ENCODE measurements at regions not wholly inside any gene's neighbourhood (a gene's known extent, or its start where the extent isn't known, plus 50 kb on each side); places are given as distances from the start of the nearest gene placed in this dataset.
"Not testable (repeated sequence)": the region's sequence is repeated elsewhere in the genome, so short reads cannot be mapped to it uniquely, and the experiment has no call there.

DNA sequence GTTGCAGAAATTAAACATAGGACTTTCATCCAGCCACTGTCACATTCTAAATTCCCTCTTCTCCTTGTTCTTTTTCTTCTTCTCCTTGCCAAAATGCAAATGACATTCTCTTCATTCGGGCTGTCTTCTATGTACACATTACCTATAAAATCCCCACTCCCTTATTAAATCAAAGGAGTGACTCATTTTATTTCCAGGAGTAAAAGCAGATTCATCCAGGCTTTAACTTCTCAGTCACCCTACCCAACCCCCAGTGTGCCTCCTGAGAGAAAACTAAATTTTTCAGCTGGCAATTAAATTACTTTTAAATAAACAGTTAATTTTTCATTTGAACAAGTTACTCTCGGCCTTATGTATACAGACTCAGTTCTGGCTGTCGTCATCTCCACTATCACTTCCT is 223.9 kb upstream of the SHH start:
- no peak for DNase-seq (ENCODE audit: low read depth in 2 of 2)

DNA sequence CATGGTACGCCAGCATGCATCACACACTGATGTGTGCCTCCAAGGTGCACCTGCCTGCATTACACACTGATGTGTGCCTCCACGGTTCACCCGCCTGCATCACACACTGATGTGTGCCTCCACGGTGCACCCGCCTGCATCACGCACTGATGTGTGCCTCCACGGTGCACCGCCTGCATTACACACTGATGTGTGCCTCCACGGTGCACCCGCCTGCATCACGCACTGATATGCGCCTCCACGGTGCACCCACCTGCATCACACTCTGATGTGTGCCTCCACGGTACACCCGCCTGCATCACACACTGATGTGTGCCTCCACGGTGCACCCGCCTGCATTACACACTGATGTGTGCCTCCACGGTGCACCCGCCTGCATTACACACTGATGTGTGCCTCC is 223.1 kb upstream of the SHH start:
- not testable (repeated sequence) for DNase-seq (ENCODE audit: low read depth in 2 of 2)

DNA sequence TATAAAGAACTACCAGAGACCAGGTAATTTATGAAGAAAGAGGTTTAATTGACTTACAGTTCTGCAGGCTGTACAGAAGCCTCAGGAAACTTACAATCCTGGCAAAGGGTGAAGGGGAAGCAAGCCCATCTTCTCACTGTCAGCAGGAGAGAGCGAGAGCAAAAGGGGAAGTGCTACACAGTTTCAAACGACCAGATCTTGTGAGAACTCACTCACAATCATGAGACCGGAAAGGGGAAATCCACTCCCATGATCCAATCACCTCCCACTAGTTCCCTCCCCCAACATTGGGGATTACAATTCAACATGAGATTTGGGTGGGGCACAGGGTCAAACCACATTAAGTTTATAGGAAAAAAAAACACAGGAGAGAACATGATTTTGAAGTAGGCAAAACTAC is 222.1 kb upstream of the SHH start:
- no peak for DNase-seq (ENCODE audit: low read depth in 2 of 2)

DNA sequence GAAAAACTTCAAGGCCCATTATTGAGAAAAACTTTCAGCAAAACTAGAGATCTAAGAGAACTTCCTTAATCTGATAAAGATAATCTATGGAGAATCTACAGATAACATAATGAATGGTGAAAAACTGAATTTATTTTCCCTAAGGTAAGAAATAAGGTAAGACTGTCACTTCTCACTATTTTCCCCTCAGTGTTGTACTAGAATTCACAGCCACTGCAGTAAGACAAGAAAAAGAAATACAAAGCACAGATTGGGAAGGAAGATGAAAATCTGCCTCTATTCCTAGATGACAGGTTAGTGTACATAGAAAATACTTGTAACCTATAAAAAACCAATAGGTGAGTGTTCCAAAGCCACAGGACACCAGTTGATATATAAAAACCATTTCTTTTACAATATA is 220.7 kb upstream of the SHH start:
- DNase-seq (ENCODE audit: low read depth in 2 of 2): no peak

DNA sequence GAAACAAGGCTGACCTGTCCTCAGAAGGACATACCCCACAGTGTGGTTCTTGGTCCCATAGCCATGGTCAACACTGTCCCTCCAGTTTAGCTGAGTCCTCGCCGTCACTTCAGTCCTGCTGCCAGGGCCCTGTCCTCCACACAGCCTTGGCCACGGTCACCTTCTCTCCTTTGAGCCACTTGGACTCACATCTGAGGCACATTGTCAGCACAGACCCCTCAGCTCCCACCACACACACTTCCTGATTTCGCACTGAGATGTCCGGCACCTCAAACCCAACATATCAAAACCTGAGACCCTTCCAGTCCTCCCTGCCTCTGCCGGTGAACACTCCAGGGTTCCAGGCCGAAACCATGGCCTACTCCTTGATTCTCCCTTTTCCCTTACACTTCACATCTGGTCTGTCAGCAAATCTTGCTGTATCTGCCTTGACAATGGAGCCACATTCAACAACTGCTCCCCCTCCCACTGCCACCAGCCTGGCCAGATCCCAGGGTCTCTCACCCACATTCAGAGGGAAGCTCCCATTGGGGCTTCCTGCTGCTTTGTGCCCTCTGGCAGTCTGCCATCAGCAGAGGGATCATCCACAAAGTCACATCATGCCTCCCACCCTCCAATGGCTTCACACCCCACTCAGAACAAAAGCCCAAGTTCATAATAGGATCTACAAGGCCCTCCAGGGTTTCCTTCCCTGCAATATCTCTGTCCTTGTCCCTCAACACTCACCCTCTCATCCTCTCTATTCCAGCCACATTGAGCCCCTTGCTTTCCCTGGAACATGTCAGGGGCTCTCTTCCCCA is 219.6 kb upstream of the SHH start:
- no peak for DNase-seq (ENCODE audit: low read depth in 2 of 2)

DNA sequence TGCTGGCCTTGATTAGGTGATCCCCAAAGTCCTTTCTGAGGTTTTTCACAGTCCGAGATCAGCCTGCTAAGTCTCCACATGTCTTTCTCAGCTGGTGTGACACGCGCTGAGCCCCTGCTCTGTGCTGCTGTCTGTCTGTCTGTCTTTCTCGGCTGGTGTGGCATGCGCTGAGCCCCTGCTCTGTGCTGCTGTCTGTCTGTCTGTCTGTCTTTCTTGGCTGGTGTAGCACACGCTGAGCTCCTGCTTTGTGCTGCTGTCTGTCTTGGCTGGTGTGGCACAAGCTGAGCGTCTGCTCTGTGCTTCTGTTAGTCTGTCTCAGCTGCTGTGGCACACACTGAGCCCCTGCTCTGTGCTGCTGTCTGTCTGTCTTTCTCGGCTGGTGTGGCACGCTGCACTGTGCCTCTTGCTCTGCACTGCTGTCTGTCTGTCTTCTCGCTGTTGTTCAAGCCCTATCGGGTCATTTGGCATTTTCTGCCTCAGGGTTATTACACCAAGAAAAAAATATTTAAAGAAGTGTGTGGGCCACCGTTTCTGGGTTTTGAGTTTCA is 217.3 kb upstream of the SHH start:
- no peak for DNase-seq (ENCODE audit: low read depth in 2 of 2)

DNA sequence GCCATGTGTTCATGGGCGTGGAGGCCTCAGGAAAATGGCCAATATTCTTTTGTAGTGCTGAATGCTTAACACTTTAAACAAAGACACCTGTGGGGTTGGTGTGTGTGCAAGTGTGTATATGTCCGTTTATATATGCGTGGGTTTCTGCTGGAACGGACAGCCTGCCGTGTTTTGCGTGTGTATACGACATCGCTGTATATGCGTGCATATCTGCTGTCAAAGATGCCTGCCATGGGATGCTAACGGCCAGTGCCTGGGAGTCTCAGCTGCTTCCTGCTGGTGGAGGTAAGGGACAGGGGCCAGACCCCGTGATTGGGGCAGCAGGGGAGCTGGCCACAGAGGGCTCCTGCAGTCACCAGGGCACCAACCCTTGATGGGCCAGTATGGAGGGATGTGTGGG is 216.3 kb upstream of the SHH start:
- DNase-seq (ENCODE audit: low read depth in 2 of 2): no peak

DNA sequence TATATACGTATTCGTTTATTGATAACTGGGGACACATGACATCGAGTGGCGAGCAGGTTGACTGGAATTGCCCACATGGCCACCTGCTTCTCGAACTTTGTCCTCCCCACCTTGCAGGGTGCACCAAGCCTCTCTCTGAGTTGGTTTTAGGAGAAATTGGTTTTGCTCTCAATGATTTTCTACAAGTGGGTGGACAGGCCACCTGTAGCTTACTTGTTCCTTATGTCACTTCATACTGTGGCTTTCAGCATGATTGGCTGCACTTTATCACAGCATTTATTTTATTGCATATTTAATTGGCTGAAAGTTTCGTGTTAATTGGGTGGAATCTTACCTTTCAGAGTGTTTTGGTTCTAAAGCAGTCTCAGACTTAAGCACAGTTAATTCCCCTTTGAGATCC is 215.6 kb upstream of the SHH start:
- DNase-seq (ENCODE audit: low read depth in 2 of 2): no peak

DNA sequence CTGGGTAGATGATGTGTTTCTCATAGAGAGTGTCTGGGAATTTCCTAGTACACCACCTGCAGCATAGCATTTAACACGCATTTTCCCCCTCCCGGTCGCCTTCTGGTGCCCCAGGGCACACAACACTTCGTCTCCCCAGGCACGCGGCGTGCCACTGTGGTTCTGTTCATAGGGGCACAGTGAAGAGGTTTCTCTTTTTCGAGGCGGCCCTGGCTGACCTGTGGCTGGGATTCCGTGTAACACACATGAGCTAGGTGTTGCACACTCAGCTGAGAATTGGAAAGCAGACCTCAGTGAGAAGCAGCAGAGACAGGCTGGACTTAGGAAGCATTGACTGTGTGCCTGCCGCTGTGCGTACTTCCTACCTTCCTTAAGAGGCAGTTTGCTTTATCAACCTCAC is 214.3 kb upstream of the SHH start:
- DNase-seq (ENCODE audit: low read depth in 2 of 2): no peak

DNA sequence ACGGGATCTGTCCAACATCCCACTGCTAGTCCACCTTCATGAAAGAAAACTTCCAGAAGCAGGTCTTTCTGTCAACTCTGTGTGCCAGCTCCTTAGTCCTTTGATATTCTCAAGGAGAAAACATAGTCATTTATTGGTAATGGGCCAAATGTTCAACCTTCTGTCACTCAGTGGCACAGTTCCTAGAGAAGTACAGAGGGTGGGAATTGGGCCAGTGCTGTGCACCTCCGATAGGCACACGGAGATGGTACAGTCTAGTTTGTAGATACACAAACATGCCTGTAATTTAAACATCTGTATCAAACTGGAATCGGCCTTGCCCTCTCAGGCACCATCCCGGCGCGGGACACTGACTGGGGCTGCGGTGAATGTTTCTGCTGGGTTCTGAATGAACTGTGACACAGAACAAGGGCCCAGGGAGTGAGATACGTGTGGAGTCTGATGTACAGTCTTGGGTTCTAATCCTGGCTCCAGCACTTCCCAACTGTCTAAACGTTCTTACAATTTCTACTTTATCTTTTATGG is 213.9 kb upstream of the SHH start:
- no peak for DNase-seq (ENCODE audit: low read depth in 2 of 2)

DNA sequence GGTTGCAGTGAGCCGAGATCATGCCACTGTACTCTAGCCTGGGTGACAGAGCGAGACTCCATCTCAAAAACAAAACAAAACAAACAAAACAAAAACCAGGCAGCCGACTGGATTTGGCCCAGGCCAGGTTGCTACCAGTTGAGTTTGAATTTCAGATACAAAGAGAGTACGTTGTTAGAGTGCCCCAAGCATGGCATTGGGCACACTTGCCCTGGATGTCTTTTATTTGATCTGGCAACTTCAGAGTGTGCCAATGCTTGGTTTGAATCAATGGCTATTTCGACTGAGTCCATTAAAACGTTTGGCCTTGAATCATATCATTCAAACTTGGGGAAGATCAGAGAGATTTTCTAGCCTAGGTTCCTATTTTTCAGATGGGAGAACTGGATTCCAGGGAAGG is 213.4 kb upstream of the SHH start:
- no peak for DNase-seq (ENCODE audit: low read depth in 2 of 2)

DNA sequence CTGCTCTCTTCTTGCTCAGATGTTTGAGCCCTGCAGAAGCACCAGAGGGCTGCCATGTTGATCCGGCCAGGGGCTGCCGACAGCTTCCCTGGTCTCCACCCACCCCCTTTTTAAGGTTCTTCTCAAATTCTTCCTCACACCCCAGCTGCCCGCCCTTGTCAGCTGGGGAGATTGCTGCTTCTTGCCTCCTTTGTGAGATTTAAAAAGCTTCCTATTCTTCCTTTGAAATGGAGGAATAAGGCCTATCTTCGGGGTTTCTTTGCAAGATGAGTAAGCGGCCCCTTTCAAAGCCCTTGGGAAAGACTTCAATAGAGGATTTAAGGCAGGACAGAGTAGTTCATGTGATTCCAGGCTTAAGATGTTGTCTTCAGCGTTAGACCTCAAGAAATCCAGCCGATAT is 211.9 kb upstream of the SHH start:
- no peak for DNase-seq (ENCODE audit: low read depth in 2 of 2)

DNA sequence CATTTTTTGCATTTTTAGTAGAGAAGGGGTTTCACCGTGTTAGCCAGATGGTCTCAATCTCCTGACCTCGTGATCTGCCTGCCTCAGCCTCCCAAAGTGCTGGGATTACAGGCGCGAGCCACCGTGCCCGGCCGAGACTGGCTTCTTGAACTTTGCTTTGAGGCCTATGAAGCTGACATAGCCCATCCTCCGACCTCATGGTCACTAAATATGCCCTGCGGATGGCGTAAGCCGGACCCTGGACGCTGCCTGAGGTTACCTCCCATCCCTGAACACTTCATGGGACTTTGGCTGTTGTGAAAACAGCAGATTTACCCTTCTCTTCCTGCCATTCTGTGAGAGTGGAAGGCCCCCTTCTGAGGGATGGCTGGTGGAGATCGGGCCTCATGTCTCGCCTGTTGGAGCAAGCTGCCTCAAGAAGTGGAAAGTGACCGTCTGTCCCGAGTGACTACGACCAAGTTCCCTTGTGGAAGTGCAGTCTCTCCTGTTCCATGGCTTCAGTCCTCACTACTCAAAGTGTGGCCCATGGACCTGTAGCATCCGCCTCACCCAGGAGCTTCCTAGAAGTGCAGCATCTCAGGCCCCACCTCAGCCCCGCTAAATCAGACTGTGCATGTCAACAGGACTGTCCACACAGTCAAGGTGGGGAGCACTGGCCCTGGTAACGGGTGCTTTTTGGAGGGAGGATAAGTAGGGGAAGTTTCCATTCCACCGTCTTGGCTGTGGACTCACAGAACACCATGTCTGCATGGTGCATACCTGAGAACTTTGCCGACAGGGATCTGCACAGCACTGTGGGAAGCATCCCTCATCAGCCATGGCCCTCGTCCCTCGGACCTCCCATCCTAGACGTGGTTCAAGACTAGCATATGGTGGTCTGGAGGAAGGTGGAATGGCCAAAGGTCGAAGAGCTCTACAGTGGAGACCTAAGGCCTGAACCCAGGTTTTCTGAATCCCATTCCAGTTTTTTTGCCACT is 210.5 kb upstream of the SHH start:
- no peak for DNase-seq (ENCODE audit: low read depth in 2 of 2)

DNA sequence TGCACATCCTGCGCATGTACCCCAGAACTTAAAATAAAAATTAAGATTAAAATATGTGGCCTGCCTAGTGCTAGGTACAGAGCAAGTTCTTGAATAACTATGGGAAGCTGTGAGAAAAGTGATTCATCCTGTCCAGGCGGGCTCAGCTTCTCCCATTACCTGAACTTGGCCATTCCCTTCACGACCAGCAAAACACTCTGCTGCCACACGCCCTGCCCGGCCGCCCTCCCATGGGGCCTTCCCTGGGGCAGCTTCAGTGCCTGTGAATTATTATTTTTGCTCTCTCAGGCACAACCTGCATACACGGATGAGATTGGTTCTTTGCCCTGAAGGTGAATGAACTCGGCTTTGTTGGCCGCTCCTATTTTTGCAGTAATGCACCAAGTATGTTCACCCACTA is 209.2 kb upstream of the SHH start:
- no peak for DNase-seq (ENCODE audit: low read depth in 2 of 2)

DNA sequence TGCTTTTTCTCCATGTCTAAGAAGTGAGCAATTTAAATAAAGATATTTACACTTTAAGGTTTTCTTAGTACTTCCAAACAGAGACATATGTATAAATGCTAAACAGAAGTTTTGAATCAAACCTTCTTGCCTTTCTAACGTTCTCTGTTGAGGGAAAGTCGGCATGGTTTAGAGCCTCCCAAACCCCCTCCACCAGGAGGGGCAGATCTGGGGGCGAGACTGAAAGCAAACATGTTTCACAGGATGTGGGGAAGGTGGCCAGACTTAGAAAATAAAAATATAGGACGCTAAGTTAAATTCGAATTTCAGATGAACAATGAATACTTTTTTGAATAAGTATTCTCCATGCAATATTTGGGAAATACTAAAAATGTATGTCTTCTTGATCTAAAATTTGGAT is 208.3 kb upstream of the SHH start:
- DNase-seq (ENCODE audit: low read depth in 2 of 2): no peak

DNA sequence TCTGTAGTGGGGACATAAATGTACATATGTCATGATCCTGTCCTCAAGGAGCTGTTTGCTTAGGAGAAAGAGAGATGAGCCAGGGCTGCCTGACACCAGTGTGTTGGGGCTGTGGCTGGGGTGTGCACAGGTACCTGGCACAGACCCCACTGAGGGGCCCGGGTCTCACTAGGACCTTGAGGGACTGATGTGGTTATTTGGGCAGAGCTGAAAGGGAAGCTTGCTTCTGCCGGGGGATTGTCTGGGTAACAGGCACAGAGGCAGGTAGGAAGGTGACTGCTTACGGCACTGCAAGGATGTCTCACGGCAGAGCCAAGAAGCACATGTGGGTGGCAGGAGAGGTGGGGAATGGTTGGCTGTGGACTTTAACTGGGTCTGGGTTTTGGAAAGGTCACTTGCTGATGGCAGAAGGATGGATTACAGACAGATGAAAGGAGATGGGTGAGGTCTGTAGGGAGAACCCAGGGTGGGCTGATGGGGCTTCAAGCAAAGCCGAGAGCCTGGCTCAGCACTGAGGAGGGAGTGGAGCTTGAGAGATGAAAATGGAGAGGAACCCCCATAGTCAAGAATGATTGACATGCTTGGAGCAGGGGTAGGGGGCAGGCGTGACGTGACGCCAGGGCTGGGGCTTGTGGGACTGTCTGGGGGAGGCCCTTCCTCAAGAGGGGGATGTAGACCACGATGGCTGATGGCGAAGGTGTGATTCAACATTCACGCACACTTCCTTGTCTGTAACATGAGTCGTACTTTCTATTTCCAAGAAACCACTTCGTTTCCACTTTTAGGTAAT is 207.7 kb upstream of the SHH start:
- DNase-seq (ENCODE audit: low read depth in 2 of 2): no peak

DNA sequence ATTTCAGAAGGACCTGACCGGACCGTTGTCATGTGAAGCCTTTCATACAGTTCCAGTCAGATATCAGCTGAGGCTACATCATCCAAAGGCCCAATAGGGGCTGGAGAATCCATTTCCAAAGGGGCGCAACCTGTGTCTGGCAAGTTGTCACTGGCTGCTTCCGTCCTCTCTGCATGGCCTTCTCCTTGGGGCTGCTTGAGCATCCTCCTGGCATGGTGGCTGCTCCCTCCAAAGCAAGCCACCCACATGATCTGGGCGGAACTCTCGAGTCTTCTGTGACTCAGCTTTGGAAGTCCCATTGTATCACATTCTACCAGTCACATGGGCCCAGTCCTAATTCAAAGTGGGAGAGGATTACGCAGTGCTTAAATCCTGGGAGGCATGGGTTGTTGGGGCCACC is 207.0 kb upstream of the SHH start:
- no peak for DNase-seq (ENCODE audit: low read depth in 2 of 2)

DNA sequence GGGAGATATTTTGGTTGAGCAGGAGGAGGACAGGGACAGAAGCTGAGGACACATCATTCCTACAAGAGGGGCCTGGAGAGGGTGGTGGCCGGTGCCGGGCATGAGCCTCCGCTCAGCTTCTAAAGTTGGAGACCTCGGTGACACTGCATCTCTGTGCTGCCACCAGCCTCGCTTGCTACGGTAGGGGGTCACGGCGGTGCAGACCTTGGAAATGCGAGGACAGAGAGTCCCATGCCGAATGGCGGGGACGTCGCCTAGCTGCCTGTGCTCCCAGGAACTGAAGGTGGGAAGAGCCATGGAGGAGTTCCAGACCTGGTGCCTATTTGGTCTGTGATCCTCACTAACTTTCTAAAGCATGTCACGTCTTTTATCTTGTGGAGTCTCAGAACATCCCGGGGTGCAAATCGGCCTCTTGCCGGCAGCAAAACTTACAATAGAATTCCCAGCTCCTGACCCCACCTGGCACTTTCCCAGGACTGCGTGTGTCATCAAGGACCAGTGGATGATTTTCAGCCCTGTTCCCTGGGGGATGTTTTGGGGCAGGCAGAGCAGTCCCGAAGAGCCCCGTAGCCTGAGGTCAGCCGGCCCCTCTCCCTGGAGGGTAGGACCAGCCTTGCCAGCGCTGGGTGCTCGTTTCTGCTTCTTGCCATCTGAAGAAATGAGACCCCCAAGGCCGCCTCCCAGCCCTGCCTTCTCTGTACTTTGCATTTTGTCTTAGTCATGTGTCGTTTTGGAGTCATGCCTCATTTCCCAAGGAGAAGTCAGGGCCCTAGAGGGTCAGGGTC is 205.8 kb upstream of the SHH start:
- no peak for DNase-seq (ENCODE audit: low read depth in 2 of 2)

DNA sequence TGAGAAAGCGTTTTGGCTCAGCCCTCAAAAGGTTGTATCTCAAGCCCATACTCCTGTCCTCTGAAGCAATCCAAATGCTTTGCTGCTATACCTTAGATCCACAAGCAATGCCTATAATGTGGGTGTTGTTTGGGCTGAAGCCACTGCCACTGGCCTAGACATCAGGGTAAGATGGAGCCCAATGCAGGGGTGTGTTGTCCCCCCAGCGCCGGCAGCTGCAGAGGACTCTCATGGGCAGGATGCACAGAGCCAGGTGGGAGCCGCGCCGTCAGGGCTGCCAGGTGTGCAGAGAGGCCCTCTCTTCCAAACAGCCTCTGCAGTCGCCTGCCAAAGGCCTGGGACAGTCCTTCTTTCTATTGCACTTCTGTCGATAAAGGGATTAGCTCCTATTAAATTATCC is 205.2 kb upstream of the SHH start:
- no peak for DNase-seq (ENCODE audit: low read depth in 2 of 2)

DNA sequence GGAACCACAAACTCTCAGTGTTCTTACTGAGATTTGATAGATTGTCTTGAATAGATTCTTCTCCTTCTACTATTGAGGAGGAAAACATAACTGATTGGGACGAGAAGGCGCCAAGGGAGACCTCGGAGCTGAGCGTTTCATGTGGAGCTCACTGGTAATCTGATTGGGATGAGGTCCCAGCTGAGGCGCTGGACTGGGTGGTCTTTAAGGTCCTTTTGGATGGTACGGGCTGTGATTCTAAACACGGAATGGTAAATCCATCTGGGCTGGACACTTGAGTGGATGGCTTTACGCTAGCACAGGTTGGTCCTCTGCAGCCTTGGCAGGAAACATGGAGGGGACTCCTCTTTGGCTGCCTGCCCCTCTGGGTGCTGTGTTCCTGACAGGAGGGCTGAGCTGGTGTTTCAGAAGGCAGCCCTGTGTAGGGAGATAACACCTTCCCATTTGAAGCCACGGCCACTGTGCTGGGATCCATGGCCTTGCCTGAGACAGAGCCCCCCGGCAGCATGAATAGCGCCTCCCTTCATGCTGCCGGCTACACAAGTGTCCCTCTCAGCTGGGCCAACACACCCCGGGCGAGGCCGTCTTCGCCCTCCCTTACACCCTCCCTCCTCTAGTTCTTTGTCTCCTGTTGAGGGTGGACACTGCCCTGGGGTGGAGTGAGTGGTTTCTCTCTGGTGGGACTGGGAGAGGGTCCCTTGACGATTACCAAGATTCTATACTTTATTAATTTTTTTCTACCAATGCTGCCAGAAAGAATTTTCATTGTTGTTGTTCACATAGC is 203.2 kb upstream of the SHH start:
- no peak for DNase-seq (ENCODE audit: low read depth in 2 of 2)

Measured in stimulated activated CD4-positive, alpha-beta T cell treated with anti-CD3 and anti-CD28 coated beads, Interleukin-15, amount 100 ng/mL, for 48 hours (primary cell).